Peyer's patch (tissue), 4 donors: ENCODE measurements at regions not wholly inside any gene's neighbourhood (a gene's known extent, or its start where the extent isn't known, plus 50 kb on each side); places are given as distances from the start of the nearest gene placed in this dataset.

Experiments
- POLR2A ChIP-seq, 2 donors: fragments of 450-650 bp; IDR thresholded peaks; one replicate each; pipeline ENCODE4 v1.5.1; 2017; ENCODE audit warnings: antibody characterized with exemption in 2 of 2, mild to moderate bottlenecking in 2 of 2, moderate library complexity in 2 of 2
- TF ChIP-seq, protein P1 (sequence below), 6 experiments: fragments of 450-650 bp in 4 of 6; fragments of 200-600 bp in 2 of 6; sonication (generic) in 1 of 6; IDR thresholded peaks; one replicate each; pipeline ENCODE4 v1.5.1; 2017 to 2019; ENCODE audit warnings: antibody characterized with exemption in 6 of 6, mild to moderate bottlenecking in 3 of 6, moderate library complexity in 1 of 6

DNA sequence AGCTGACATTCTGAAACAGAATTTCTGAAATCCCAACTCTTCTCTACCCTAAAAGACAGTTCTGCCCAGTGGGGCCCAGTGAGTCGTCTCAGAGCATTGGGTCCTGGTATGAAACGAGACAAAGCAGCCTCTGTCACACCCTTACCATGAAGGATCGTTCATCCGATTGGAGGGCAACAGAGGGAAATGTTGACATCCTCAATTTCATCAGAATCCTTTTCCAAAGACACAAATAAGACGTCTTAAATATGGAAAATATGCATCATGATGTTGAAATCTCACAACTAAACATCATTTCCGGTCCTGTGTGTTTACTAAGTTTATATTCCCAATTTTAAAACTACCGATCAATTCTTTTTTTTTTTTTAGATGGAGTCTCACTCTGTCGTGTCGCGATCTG is 112.1 kb upstream of the SLC45A1 start:
- TF ChIP-seq, protein P1, sequence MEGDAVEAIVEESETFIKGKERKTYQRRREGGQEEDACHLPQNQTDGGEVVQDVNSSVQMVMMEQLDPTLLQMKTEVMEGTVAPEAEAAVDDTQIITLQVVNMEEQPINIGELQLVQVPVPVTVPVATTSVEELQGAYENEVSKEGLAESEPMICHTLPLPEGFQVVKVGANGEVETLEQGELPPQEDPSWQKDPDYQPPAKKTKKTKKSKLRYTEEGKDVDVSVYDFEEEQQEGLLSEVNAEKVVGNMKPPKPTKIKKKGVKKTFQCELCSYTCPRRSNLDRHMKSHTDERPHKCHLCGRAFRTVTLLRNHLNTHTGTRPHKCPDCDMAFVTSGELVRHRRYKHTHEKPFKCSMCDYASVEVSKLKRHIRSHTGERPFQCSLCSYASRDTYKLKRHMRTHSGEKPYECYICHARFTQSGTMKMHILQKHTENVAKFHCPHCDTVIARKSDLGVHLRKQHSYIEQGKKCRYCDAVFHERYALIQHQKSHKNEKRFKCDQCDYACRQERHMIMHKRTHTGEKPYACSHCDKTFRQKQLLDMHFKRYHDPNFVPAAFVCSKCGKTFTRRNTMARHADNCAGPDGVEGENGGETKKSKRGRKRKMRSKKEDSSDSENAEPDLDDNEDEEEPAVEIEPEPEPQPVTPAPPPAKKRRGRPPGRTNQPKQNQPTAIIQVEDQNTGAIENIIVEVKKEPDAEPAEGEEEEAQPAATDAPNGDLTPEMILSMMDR (IDR thresholded peaks at IDR 0.05): no peak
- TF ChIP-seq POLR2A (IDR thresholded peaks at IDR 0.05): no peak
